ENCODE measurements at regions not wholly inside any gene's neighbourhood (a gene's known extent, or its start where the extent isn't known, plus 50 kb on each side); places are given as distances from the start of the nearest gene placed in this dataset.

DNA sequence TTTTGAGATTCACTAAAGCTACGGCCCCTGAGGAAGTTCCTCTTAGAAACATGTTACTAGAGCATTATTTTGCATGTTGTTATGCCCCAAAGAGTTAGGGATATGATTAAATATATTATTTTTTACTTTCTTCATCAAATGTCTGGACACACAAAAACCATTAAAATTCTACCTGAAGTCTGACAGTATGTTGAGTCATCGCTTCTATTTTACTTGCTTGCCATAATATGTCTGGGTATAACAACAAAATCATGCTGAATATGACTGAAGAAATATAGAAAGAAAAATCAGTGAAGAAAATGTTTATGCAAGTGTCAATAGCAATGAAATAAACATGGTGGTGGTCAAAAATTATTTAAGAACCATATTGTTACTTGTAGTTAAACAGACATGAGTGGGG, 1818.5 kb upstream of the ADGRL3 start:
- TF ChIP-seq, protein P1, sequence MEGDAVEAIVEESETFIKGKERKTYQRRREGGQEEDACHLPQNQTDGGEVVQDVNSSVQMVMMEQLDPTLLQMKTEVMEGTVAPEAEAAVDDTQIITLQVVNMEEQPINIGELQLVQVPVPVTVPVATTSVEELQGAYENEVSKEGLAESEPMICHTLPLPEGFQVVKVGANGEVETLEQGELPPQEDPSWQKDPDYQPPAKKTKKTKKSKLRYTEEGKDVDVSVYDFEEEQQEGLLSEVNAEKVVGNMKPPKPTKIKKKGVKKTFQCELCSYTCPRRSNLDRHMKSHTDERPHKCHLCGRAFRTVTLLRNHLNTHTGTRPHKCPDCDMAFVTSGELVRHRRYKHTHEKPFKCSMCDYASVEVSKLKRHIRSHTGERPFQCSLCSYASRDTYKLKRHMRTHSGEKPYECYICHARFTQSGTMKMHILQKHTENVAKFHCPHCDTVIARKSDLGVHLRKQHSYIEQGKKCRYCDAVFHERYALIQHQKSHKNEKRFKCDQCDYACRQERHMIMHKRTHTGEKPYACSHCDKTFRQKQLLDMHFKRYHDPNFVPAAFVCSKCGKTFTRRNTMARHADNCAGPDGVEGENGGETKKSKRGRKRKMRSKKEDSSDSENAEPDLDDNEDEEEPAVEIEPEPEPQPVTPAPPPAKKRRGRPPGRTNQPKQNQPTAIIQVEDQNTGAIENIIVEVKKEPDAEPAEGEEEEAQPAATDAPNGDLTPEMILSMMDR (IDR thresholded peaks at IDR 0.05): no peak
- TF ChIP-seq POLR2A (IDR thresholded peaks at IDR 0.05; ENCODE audit: low read depth): no peak
